Nephron progenitor cell (in vitro differentiated cells): ENCODE measurements at regions not wholly inside any gene's neighbourhood (a gene's known extent, or its start where the extent isn't known, plus 50 kb on each side); places are given as distances from the start of the nearest gene placed in this dataset.

Source experiments
- DNase-seq: peaks from one replicate; pipeline ENCODE4 v3.0.0; 2021
- H3K27ac Mint-ChIP-seq: 2 replicates; pipeline ENCODE4 v1.8.0; 2021; ENCODE audit warnings: mild to moderate bottlenecking, moderate library complexity, mixed read lengths
- H3K27me3 Mint-ChIP-seq: 2 replicates; pipeline ENCODE4 v1.8.0; 2021; ENCODE audit warnings: mild to moderate bottlenecking, low read depth, mixed read lengths; ENCODE audit not compliant: poor library complexity
- H3K36me3 Mint-ChIP-seq: 2 replicates; pipeline ENCODE4 v1.8.0; 2021; ENCODE audit warnings: low read depth, mixed read lengths
- H3K4me1 Mint-ChIP-seq: 2 replicates; pipeline ENCODE4 v1.8.0; 2021; ENCODE audit warnings: mixed read lengths
- H3K4me3 Mint-ChIP-seq: 2 replicates; pipeline ENCODE4 v1.8.0; 2021; ENCODE audit warnings: mild to moderate bottlenecking, moderate library complexity, mixed read lengths
- H3K9me3 Mint-ChIP-seq: 2 replicates; pipeline ENCODE4 v1.8.0; 2021; ENCODE audit warnings: mild to moderate bottlenecking, moderate library complexity, mixed read lengths
- CTCF ChIP-seq: fragments of 200-600 bp; sonication (generic); IDR thresholded peaks from 2 replicates; pipeline ENCODE4 v1.5.0; 2021; ENCODE audit warnings: antibody characterized with exemption

GRCh38 chr11:114914231-114915005 is 236.1 kb downstream of the NXPE2 start:
- Mint-ChIP-seq H3K27me3 (peaks cover 10% of the 10 kb centered on the region), H3K9me3 (no peaks in the 10 kb centered on the region), H3K4me1 (peaks cover 10% of the 10 kb centered on the region), H3K36me3 (no peaks in the 10 kb centered on the region), H3K27ac (no peak overlapping the region), H3K4me3 (no peak overlapping the region)
- no peak for DNase-seq
- TF ChIP-seq CTCF: no peak

DNA sequence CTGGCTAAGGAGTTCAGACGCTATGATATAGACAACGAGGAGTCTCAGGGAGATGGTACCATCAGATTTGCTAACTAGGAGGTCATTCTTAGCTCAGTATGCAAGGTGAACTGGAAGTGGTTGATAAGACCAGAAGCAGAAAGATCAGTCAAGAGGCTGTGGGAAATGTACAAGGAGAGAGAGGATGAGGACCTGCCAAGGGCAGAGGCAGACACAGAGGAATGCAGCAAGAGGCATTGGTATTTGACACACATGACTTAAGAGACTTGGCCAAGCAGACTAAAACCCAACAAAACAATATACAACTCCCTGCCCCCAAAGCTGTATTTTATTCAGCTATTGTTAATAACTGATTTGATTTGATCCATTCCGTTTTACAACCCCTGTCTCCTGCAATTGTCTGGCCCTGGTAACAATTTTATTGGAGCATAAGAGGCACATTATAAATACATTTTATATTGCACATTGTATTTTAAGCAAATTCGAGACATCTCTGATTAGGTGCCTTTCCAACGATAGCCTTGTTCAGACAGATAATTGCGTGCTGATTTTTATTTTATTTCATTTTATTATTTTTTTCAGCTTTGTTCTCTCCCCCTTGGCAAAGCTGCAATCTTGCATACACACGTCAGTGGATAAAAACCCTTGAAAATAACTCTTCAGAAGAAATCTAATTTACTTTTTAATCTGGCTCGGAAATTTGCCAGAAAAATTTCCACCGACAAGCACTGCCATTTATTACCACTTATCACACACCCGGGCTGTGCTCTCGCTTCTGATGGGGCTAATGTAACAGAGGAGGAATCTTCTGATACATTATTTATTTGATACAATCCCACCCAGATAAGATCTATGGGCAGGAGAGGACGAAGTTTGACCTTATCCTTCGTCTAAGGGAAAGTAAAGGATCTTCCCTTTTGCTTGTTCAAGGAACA is 237.8 kb downstream of the NXPE2 start:
- TF ChIP-seq CTCF: no peak
- no peak overlapping the region for H3K4me3 Mint-ChIP-seq
- H3K27ac Mint-ChIP-seq: no peak overlapping the region
- no peak for DNase-seq
- H3K9me3 Mint-ChIP-seq: no peaks in the 10 kb centered on the region
- H3K36me3 Mint-ChIP-seq: no peaks in the 10 kb centered on the region
- H3K4me1 Mint-ChIP-seq: peaks cover 4% of the 10 kb centered on the region
- peaks cover 5% of the 10 kb centered on the region for H3K27me3 Mint-ChIP-seq

GRCh38 chr11:114918286-114918685 is 240.0 kb downstream of the NXPE2 start:
- no peak overlapping the region for H3K27ac Mint-ChIP-seq
- peaks cover 4% of the 10 kb centered on the region for H3K4me1 Mint-ChIP-seq
- no peaks in the 10 kb centered on the region for H3K36me3 Mint-ChIP-seq
- no peak for TF ChIP-seq CTCF
- DNase-seq: no peak
- H3K4me3 Mint-ChIP-seq: no peak overlapping the region
- no peaks in the 10 kb centered on the region for H3K9me3 Mint-ChIP-seq
- H3K27me3 Mint-ChIP-seq: peaks cover 6% of the 10 kb centered on the region

GRCh38 chr11:114921697-114922096 is 243.4 kb downstream of the NXPE2 start:
- Mint-ChIP-seq H3K9me3 (peaks cover 5% of the 10 kb centered on the region), H3K4me1 (peaks cover 4% of the 10 kb centered on the region), H3K36me3 (no peaks in the 10 kb centered on the region), H3K27ac (no peak overlapping the region), H3K4me3 (no peak overlapping the region), H3K27me3 (peaks cover 6% of the 10 kb centered on the region)
- DNase-seq: no peak
- TF ChIP-seq CTCF: no peak

GRCh38 chr11:114924042-114924441 is 245.7 kb downstream of the NXPE2 start:
- Mint-ChIP-seq H3K27ac (no peak overlapping the region), H3K9me3 (peaks cover 5% of the 10 kb centered on the region), H3K36me3 (no peaks in the 10 kb centered on the region), H3K4me1 (peaks cover 15% of the 10 kb centered on the region), H3K4me3 (no peak overlapping the region), H3K27me3 (peaks cover 3% of the 10 kb centered on the region)
- DNase-seq: no peak
- TF ChIP-seq CTCF: no peak
